Esophagus squamous epithelium (tissue), 4 donors: ENCODE measurements at regions not wholly inside any gene's neighbourhood (a gene's known extent, or its start where the extent isn't known, plus 50 kb on each side); places are given as distances from the start of the nearest gene placed in this dataset.

Experiments used
- CTCF ChIP-seq, 6 experiments: fragments of 450-650 bp in 4 of 6; fragments of 200-600 bp in 2 of 6; sonication (generic) in 2 of 6; IDR thresholded peaks; one replicate each; pipeline ENCODE4 v1.5.1; 2016 to 2019; ENCODE audit warnings: antibody characterized with exemption in 6 of 6, mild to moderate bottlenecking in 4 of 6, moderate library complexity in 4 of 6
- POLR2A ChIP-seq, 4 donors: fragments of 450-650 bp; IDR thresholded peaks; one replicate each; pipeline ENCODE4 v1.6.1; 2017; ENCODE audit warnings: antibody characterized with exemption in 4 of 4, mild to moderate bottlenecking in 4 of 4, moderate library complexity in 3 of 4

DNA sequence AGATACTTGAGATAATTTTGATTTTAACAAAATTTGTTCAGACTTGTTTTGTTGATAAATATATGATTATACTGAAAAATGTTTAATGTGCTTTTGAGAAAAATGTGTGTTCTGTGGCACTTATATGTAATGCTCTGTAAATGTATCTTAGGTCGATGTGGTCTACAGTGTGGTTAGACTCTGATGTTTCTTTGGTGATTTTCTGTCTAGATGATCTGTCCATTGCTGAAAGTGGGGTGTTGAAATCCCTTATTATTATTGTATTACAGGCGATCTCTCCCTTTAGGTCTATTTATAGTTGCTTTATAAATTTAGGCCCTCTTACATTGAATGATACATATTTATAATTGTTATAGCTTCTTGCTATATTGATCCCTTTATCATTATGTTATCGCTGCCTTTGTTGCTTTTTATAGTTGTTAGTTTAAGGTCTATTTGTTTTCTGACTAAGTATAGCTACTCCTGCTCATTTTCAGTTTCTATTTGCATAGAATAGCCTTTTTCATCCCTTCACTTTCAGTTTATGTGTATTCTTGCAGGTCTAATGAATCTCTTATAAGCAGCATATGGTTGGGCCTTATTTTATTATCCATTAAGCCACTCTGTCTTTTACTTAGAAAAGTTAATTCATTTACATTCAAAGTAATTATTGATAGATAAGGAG, 124.3 kb downstream of the MRPS30 start:
- no peak for TF ChIP-seq CTCF (IDR thresholded peaks at IDR 0.05)
- TF ChIP-seq POLR2A (IDR thresholded peaks at IDR 0.05), result no peak
